ENCODE measurements at regions not wholly inside any gene's neighbourhood (a gene's known extent, or its start where the extent isn't known, plus 50 kb on each side); places are given as distances from the start of the nearest gene placed in this dataset.
"Not testable (repeated sequence)": the region's sequence is repeated elsewhere in the genome, so short reads cannot be mapped to it uniquely, and the experiment has no call there.

- no peak for DNase-seq (ENCODE audit: low read depth)
Measured at GRCh38 chr15:77909182-77909940, 168.2 kb downstream of the TBC1D2B start.

GRCh38 chr15:77908752-77909111, 168.8 kb downstream of the TBC1D2B start:
- not testable (repeated sequence) for DNase-seq (ENCODE audit: low read depth)

- no peak for DNase-seq (ENCODE audit: low read depth)
Measured at GRCh38 chr15:77907824-77908751, 169.4 kb downstream of the TBC1D2B start.

- DNase-seq (ENCODE audit: low read depth): not testable (repeated sequence)
Measured at GRCh38 chr15:77906062-77906990, 171.2 kb downstream of the TBC1D2B start.

GRCh38 chr15:77905301-77905920, 172.1 kb downstream of the TBC1D2B start:
- DNase-seq (ENCODE audit: low read depth): no peak

GRCh38 chr15:77904901-77905300, 172.6 kb downstream of the TBC1D2B start:
- DNase-seq (ENCODE audit: low read depth): no peak

- no peak for DNase-seq (ENCODE audit: low read depth)
Measured at GRCh38 chr15:77904436-77904821, 173.1 kb downstream of the TBC1D2B start.

- DNase-seq (ENCODE audit: low read depth): not testable (repeated sequence)
Measured at GRCh38 chr15:77903761-77904435, 173.6 kb downstream of the TBC1D2B start.

- not testable (repeated sequence) for DNase-seq (ENCODE audit: low read depth)
Measured at GRCh38 chr15:77902921-77903760, 174.4 kb downstream of the TBC1D2B start.

- no peak for DNase-seq (ENCODE audit: low read depth)
Measured at GRCh38 chr15:77901921-77902750, 175.4 kb downstream of the TBC1D2B start.

GRCh38 chr15:77901251-77901881, 176.1 kb downstream of the TBC1D2B start:
- DNase-seq (ENCODE audit: low read depth): no peak

- DNase-seq (ENCODE audit: low read depth): not testable (repeated sequence)
Measured at GRCh38 chr15:77900331-77900963, 177.1 kb downstream of the TBC1D2B start.

- not testable (repeated sequence) for DNase-seq (ENCODE audit: low read depth)
Measured at GRCh38 chr15:77899776-77900175, 177.7 kb downstream of the TBC1D2B start.

- no peak for DNase-seq (ENCODE audit: low read depth)
Measured at GRCh38 chr15:77898811-77899730, 178.4 kb downstream of the TBC1D2B start.

- DNase-seq (ENCODE audit: low read depth): no peak
Measured at GRCh38 chr15:77897896-77898406, 179.6 kb downstream of the TBC1D2B start.

GRCh38 chr15:77897113-77897895, 180.2 kb downstream of the TBC1D2B start:
- DNase-seq (ENCODE audit: low read depth): not testable (repeated sequence)

Data from non-pigmented ciliary epithelial cell (primary cell).